Panc1 (cell line): ENCODE measurements at regions not wholly inside any gene's neighbourhood (a gene's known extent, or its start where the extent isn't known, plus 50 kb on each side); places are given as distances from the start of the nearest gene placed in this dataset.

Source experiments
- ATAC-seq: fragments of 200-7000 bp; cut with Tn5 transposase; 2 replicates; pipeline ENCODE4 v1.9.1; 2020; ENCODE audit warnings: mild to moderate bottlenecking, moderate library complexity
- BruUV-seq: library from RNA; stranded (reverse); fragments of 400-500 nt; replicated peaks from 2 replicates; lab custom pipeline; 2021; lab: Mats Ljungman, UMichigan
- CTCF ChIA-PET: fragments of 300-600 bp; sonication (Branson Sonifier 250); formaldehyde crosslinking; loops from one replicate; lab custom pipeline; 2022; ENCODE audit warnings: antibody characterized with exemption; lab: Charles Lee
- POLR2A ChIA-PET: fragments of 300-600 bp; sonication (Branson Sonifier 250); formaldehyde crosslinking; loops from one replicate; lab custom pipeline; 2022; ENCODE audit warnings: antibody characterized with exemption; lab: Charles Lee
- DNase-seq: peaks from one replicate; pipeline ENCODE4 v3.0.0-alpha.2; 2010; ENCODE audit warnings: low read depth, low spot score
- H3K27ac ChIP-seq: 2 replicates; pipeline ENCODE4 v1.5.1; 2011; ENCODE audit warnings: mild to moderate bottlenecking, low read length, inconsistent platforms
- H3K27me3 ChIP-seq: fragments of 200-500 bp; sonication (Bioruptor generic); 2 replicates; pipeline ENCODE4 v1.6.0; 2014; ENCODE audit warnings: low read length, inconsistent platforms; ENCODE audit not compliant: control insufficient read depth, insufficient read depth
- H3K36me3 ChIP-seq: fragments of 200-500 bp; sonication (Bioruptor generic); 2 replicates; pipeline ENCODE4 v1.5.1; 2014; ENCODE audit warnings: inconsistent platforms, mild to moderate bottlenecking, low read length, moderate library complexity; ENCODE audit not compliant: control insufficient read depth, insufficient read depth
- H3K4me1 ChIP-seq: 2 replicates; pipeline ENCODE4 v1.5.1; 2011; ENCODE audit warnings: inconsistent platforms, mild to moderate bottlenecking, low read length, moderate library complexity; ENCODE audit not compliant: control insufficient read depth, insufficient read depth
- H3K4me3 ChIP-seq, 2 experiments: 2 replicates each; pipeline ENCODE4 v1.5.1; 2011 to 2012; ENCODE audit warnings: low read depth in 2 of 2, low read length in 2 of 2, mild to moderate bottlenecking in 2 of 2, inconsistent platforms in 1 of 2, moderate library complexity in 1 of 2
- H3K9me3 ChIP-seq: fragments of 200-500 bp; sonication (Bioruptor generic); 2 replicates; pipeline ENCODE4 v1.5.1; 2014; ENCODE audit warnings: low read depth, mild to moderate bottlenecking, inconsistent platforms, low read length, moderate library complexity; ENCODE audit not compliant: control insufficient read depth, insufficient read depth
- POLR2AphosphoS5 ChIP-seq: IDR thresholded peaks from 2 replicates; pipeline ENCODE4 v1.6.1; 2012; ENCODE audit warnings: mild to moderate bottlenecking, low read depth, low read length, moderate library complexity
- REST ChIP-seq, 2 experiments: IDR thresholded peaks; 2 replicates each; pipeline ENCODE4 v1.6.1; 2011 to 2012; ENCODE audit warnings: low read depth in 2 of 2, control low read depth in 1 of 2, low read length in 1 of 2, mild to moderate bottlenecking in 1 of 2, moderate library complexity in 1 of 2; ENCODE audit not compliant: insufficient read depth in 1 of 2
- SIN3A ChIP-seq: IDR thresholded peaks from 2 replicates; pipeline ENCODE4 v1.6.1; 2012; ENCODE audit warnings: low read depth, mild to moderate bottlenecking, low read length, moderate library complexity, borderline replicate concordance; ENCODE audit not compliant: insufficient read depth
- TCF7L2 ChIP-seq: IDR thresholded peaks from 2 replicates; pipeline ENCODE4 v1.6.1; 2011; ENCODE audit warnings: mild to moderate bottlenecking, low read depth, low read length, inconsistent platforms
- in situ Hi-C: cut with HindIII; loops from 2 replicates; pipeline ENCODE4 v1.10.0; 2016; ENCODE audit warnings: low sequenced_read_pairs, low pct_unique_long_range_greater_than_20kb
- intact Hi-C: fragments of 100-400 bp; cut with micrococcal nuclease; formaldehyde crosslinking; loops from one replicate; pipeline ENCODE4 v1.10.0; 2022; ENCODE audit not compliant: unreplicated experiment
- TF ChIP-seq, protein P1 (sequence below): fragments of 450-650 bp; IDR thresholded peaks from 2 replicates; pipeline ENCODE4 v1.5.1; 2017; ENCODE audit warnings: mild to moderate bottlenecking

DNA sequence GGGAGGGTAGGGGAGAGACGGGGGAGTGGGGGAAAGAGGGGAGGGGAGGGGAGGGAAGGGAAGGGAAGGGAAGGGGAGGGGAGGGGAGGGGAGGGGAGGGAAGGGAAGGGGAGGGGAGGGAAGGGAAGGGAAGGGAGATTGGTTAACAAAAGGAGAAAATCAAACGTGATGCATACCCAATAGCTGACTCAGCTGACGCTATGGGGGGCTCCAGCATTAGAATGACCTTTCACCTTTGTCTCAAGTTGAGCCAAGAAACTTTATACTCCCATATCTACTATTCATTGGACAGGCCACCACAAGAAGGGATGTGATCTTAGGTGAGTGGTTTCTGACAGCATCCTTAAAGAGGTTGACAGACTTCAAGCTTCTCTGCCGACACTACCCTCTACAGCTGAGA is 432.8 kb upstream of the CDH5 start:
- ChIA-PET CTCF (no interaction called here), POLR2A (no interaction called here)
- Histone ChIP-seq H3K27ac (no peak overlapping the region), H3K9me3 (no peaks in the 10 kb centered on the region), H3K4me1 (no peaks in the 10 kb centered on the region), H3K4me3 (no peak overlapping the region), H3K36me3 (no peaks in the 10 kb centered on the region), H3K27me3 (no peaks in the 10 kb centered on the region)
- intact Hi-C loops (no loop called here), in situ Hi-C loops (no loop called here)
- DNase-seq = no peak
- TF ChIP-seq POLR2AphosphoS5 (no peak), TCF7L2 (no peak), REST (IDR thresholded peaks at IDR 0.05; ENCODE audit: insufficient read depth in 1 of 2, low read depth in 2 of 2, low read length in 1 of 2) (no peak), SIN3A (no peak)
- TF ChIP-seq, protein P1, sequence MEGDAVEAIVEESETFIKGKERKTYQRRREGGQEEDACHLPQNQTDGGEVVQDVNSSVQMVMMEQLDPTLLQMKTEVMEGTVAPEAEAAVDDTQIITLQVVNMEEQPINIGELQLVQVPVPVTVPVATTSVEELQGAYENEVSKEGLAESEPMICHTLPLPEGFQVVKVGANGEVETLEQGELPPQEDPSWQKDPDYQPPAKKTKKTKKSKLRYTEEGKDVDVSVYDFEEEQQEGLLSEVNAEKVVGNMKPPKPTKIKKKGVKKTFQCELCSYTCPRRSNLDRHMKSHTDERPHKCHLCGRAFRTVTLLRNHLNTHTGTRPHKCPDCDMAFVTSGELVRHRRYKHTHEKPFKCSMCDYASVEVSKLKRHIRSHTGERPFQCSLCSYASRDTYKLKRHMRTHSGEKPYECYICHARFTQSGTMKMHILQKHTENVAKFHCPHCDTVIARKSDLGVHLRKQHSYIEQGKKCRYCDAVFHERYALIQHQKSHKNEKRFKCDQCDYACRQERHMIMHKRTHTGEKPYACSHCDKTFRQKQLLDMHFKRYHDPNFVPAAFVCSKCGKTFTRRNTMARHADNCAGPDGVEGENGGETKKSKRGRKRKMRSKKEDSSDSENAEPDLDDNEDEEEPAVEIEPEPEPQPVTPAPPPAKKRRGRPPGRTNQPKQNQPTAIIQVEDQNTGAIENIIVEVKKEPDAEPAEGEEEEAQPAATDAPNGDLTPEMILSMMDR = no peak
- no TSS peak for BruUV-seq
- no peak for ATAC-seq

GRCh38 chr16:65932350-65933072 is 434.0 kb upstream of the CDH5 start:
- Histone ChIP-seq H3K27me3 (no peaks in the 10 kb centered on the region), H3K27ac (no peak overlapping the region), H3K4me1 (no peaks in the 10 kb centered on the region), H3K4me3 (no peak overlapping the region), H3K36me3 (no peaks in the 10 kb centered on the region), H3K9me3 (no peaks in the 10 kb centered on the region)
- TF ChIP-seq SIN3A = no peak
- no peak for TF ChIP-seq TCF7L2
- TF ChIP-seq, protein P1 = no peak
- BruUV-seq = no TSS peak
- ATAC-seq (no peak), DNase-seq (no peak)
- ChIA-PET CTCF (no interaction called here), POLR2A (no interaction called here)
- intact Hi-C loops = no loop called here
- in situ Hi-C loops = no loop called here
